ENCODE measurements at regions not wholly inside any gene's neighbourhood (a gene's known extent, or its start where the extent isn't known, plus 50 kb on each side); places are given as distances from the start of the nearest gene placed in this dataset.

DNA sequence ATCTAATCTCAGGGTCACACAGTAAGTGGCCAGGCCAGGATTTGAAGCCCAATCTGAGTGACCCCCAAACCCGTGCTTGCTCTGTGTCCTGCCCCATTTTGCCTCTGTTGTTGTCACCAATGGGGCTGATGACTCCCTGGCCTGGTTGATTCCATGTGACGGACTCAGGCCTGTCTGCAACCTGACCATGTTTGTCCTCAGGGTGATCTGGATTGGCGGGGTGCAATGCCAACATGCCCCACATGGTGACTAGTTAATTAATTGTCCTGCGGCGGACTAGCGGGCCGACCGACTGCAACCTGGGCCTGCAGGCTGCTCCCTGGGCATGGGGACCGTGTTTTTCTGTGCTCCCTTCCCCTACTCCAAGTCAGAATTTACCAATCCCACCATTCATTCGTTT, 256.3 kb downstream of the MATN1 start:
- TF ChIP-seq CTCF (IDR thresholded peaks at IDR 0.05; ENCODE audit: low read depth, low read length, poor library complexity, severe bottlenecking) (no peak), EZH2phosphoT487 (IDR thresholded peaks at IDR 0.05; ENCODE audit: borderline replicate concordance, low read length) (no peak)
